CD14-positive monocyte (primary cell): ENCODE measurements at regions not wholly inside any gene's neighbourhood (a gene's known extent, or its start where the extent isn't known, plus 50 kb on each side); places are given as distances from the start of the nearest gene placed in this dataset.

Experiments used
- DNase-seq, 3 donors: peaks; one replicate each; pipeline ENCODE4 v3.0.0-alpha.2; 2011 to 2022
- H2AFZ ChIP-seq: 2 replicates; pipeline ENCODE4 v1.6.0; 2012; ENCODE audit warnings: mild to moderate bottlenecking, low read depth, low read length, inconsistent platforms; ENCODE audit not compliant: insufficient read depth, poor library complexity, severe bottlenecking
- H3K27ac ChIP-seq, 2 donors: 1 replicate in 1 of 2; 2 replicates in 1 of 2; pipeline ENCODE4 v1.5.1; 2012 to 2013; ENCODE audit warnings: low read length in 2 of 2, control low read depth in 1 of 2, inconsistent platforms in 1 of 2, low read depth in 1 of 2, mild to moderate bottlenecking in 1 of 2
- H3K27me3 ChIP-seq, 2 donors: one replicate each; pipeline versions ENCODE4 v1.6.0 to v1.6.1; 2011 to 2013; ENCODE audit warnings: low read length in 2 of 2; ENCODE audit not compliant: control insufficient read depth in 2 of 2, insufficient read depth in 2 of 2
- H3K36me3 ChIP-seq, 2 donors: replicated peaks in 1 of 2; 1 replicate in 1 of 2; 2 replicates in 1 of 2; pipeline versions ENCODE4 v1.5.1 to v1.6.1; 2012 to 2013; ENCODE audit warnings: low read length in 2 of 2, control low read depth in 1 of 2, inconsistent platforms in 1 of 2, mild to moderate bottlenecking in 1 of 2; ENCODE audit not compliant: insufficient read depth in 2 of 2, control insufficient read depth in 1 of 2
- H3K4me1 ChIP-seq, 2 donors: 1 replicate in 1 of 2; 2 replicates in 1 of 2; pipeline versions ENCODE4 v1.5.1 to v1.6.1; 2012 to 2013; ENCODE audit warnings: low read length in 2 of 2, control low read depth in 1 of 2, inconsistent platforms in 1 of 2, mild to moderate bottlenecking in 1 of 2, moderate library complexity in 1 of 2; ENCODE audit not compliant: insufficient read depth in 2 of 2, control insufficient read depth in 1 of 2
- H3K4me2 ChIP-seq: replicated peaks from 2 replicates; pipeline ENCODE3; 2012; ENCODE audit warnings: low read length, moderate library complexity, mild to moderate bottlenecking; ENCODE audit not compliant: poor library complexity, severe bottlenecking; ENCODE audit errors: extremely low read depth
- H3K4me3 ChIP-seq, 3 experiments: fragments of 200-600 bp in 1 of 3; sonication (generic) in 1 of 3; replicated peaks in 1 of 3; 1 replicate in 2 of 3; 2 replicates in 1 of 3; pipeline ENCODE4 v1.5.1; 2011 to 2013; ENCODE audit warnings: low read length in 3 of 3, mild to moderate bottlenecking in 3 of 3, control low read depth in 2 of 3, low read depth in 2 of 3, inconsistent platforms in 1 of 3, moderate library complexity in 1 of 3
- H3K79me2 ChIP-seq: 2 replicates; pipeline ENCODE4 v1.6.0; 2012; ENCODE audit warnings: mild to moderate bottlenecking, control low read depth, inconsistent platforms, low read length, moderate library complexity; ENCODE audit not compliant: insufficient read depth
- H3K9ac ChIP-seq: 2 replicates; pipeline ENCODE4 v1.6.0; 2017; ENCODE audit warnings: low read length, mild to moderate bottlenecking; ENCODE audit not compliant: insufficient read depth, poor library complexity, severe bottlenecking
- H3K9me3 ChIP-seq, 2 donors: replicated peaks in 1 of 2; 1 replicate in 1 of 2; 2 replicates in 1 of 2; pipeline versions ENCODE4 v1.5.1 to v1.6.1; 2012 to 2013; ENCODE audit warnings: low read length in 2 of 2, control low read depth in 1 of 2; ENCODE audit not compliant: control insufficient read depth in 1 of 2, insufficient read depth in 1 of 2
- H4K20me1 ChIP-seq: 2 replicates; pipeline ENCODE4 v1.6.0; 2012; ENCODE audit warnings: mild to moderate bottlenecking, low read length, control low read depth, moderate library complexity; ENCODE audit not compliant: insufficient read depth
- H3K27ac Mint-ChIP-seq, 7 donors: one replicate each; pipeline ENCODE4 v1.8.0; 2020; ENCODE audit warnings: mild to moderate bottlenecking in 7 of 7, mixed read lengths in 7 of 7, moderate library complexity in 6 of 7, inconsistent platforms in 2 of 7
- H3K27me3 Mint-ChIP-seq, 3 donors: one replicate each; pipeline ENCODE4 v1.8.0; 2021 to 2022; ENCODE audit warnings: low read depth in 3 of 3, mild to moderate bottlenecking in 3 of 3, mixed read lengths in 3 of 3, moderate library complexity in 3 of 3, inconsistent platforms in 1 of 3
- H3K36me3 Mint-ChIP-seq, 2 donors: one replicate each; pipeline ENCODE4 v1.8.0; 2020; ENCODE audit warnings: mixed read lengths in 2 of 2, inconsistent platforms in 1 of 2, mild to moderate bottlenecking in 1 of 2
- H3K4me1 Mint-ChIP-seq: one replicate; pipeline ENCODE4 v1.8.0; 2020; ENCODE audit warnings: mild to moderate bottlenecking, mixed read lengths
- H3K4me3 Mint-ChIP-seq, 2 donors: one replicate each; pipeline ENCODE4 v1.8.0; 2020; ENCODE audit warnings: mild to moderate bottlenecking in 2 of 2, mixed read lengths in 2 of 2, moderate library complexity in 1 of 2
- H3K9me3 Mint-ChIP-seq, 7 donors: one replicate each; pipeline ENCODE4 v1.8.0; 2020 to 2022; ENCODE audit warnings: mixed read lengths in 7 of 7, mild to moderate bottlenecking in 6 of 7, moderate library complexity in 6 of 7, inconsistent platforms in 2 of 7
- WGBS: methylation state at CpG from one replicate; pipeline ENCODE4 v1.1.5; 2013; ENCODE audit warnings: missing lambda C conversion rate; ENCODE audit not compliant: insufficient coverage; 5-methylcytosine and 5-hydroxymethylcytosine counted together
- intact Hi-C, 2 donors: fragments of 100-400 bp; cut with micrococcal nuclease; formaldehyde crosslinking; loops; one replicate each; pipeline versions ENCODE4 v1.15.0 to v1.15.1; 2023
- TF ChIP-seq, protein P1 (sequence below): fragments of 200-600 bp; IDR thresholded peaks from one replicate; pipeline ENCODE4 v1.8.0; 2022; ENCODE audit warnings: antibody characterized with exemption, mild to moderate bottlenecking

DNA sequence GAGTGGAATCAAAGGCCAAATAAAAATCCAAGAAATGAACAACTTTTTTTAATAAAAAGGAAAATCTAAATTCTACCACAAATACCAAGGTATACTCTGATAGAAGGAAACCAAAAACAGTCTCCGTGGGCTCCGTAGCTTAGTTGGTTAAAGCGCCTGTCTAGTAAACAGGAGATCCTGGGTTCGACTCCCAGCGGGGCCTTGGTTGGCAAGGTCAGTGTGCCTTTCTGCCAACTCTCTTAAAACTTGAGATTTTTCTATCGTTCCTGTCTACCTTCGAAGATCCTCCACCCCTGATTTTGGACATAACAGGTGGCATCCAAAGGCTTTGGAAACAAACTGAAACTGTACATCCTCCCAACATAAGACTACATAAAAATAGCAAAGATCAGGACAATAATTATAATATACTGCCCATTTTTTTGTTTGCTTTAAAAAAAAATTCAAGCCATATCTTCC lies 197.9 kb downstream of the TRIM27 start:
- Mint-ChIP-seq H3K27ac (no peak overlapping the region), H3K9me3 (peaks cover 2 to 30% (median 21%) of the 10 kb centered on the region in 7 donors), H3K4me3 (peak overlapping the region in 1 of 2 donors; percentile 49), H3K36me3 (peaks cover 3 to 6% of the 10 kb centered on the region in 2 donors), H3K4me1 (peaks cover 10% of the 10 kb centered on the region), H3K27me3 (peaks cover 58 to 66% (median 62%) of the 10 kb centered on the region in 3 donors)
- H3K27ac ChIP-seq = no peak overlapping the region
- H3K9me3 ChIP-seq = peaks cover 8 to 23% of the 10 kb centered on the region in 2 donors
- H2AFZ ChIP-seq = no peak overlapping the region
- WGBS = 24% methylated on average over 3 of the region's 7 CpGs
- no peaks in the 10 kb centered on the region for H4K20me1 ChIP-seq
- TF ChIP-seq, protein P1, sequence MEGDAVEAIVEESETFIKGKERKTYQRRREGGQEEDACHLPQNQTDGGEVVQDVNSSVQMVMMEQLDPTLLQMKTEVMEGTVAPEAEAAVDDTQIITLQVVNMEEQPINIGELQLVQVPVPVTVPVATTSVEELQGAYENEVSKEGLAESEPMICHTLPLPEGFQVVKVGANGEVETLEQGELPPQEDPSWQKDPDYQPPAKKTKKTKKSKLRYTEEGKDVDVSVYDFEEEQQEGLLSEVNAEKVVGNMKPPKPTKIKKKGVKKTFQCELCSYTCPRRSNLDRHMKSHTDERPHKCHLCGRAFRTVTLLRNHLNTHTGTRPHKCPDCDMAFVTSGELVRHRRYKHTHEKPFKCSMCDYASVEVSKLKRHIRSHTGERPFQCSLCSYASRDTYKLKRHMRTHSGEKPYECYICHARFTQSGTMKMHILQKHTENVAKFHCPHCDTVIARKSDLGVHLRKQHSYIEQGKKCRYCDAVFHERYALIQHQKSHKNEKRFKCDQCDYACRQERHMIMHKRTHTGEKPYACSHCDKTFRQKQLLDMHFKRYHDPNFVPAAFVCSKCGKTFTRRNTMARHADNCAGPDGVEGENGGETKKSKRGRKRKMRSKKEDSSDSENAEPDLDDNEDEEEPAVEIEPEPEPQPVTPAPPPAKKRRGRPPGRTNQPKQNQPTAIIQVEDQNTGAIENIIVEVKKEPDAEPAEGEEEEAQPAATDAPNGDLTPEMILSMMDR = no peak
- H3K27me3 ChIP-seq = peaks cover 52 to 58% of the 10 kb centered on the region in 2 donors
- no peak overlapping the region for H3K9ac ChIP-seq
- no peaks in the 10 kb centered on the region for H3K36me3 ChIP-seq
- H3K4me1 ChIP-seq = peaks cover 3 to 6% of the 10 kb centered on the region in 2 donors
- intact Hi-C loops = no loop called here
- no peak overlapping the region for H3K4me2 ChIP-seq
- DNase-seq = no peak
- no peaks in the 10 kb centered on the region for H3K79me2 ChIP-seq
- H3K4me3 ChIP-seq = no peak overlapping the region

DNA sequence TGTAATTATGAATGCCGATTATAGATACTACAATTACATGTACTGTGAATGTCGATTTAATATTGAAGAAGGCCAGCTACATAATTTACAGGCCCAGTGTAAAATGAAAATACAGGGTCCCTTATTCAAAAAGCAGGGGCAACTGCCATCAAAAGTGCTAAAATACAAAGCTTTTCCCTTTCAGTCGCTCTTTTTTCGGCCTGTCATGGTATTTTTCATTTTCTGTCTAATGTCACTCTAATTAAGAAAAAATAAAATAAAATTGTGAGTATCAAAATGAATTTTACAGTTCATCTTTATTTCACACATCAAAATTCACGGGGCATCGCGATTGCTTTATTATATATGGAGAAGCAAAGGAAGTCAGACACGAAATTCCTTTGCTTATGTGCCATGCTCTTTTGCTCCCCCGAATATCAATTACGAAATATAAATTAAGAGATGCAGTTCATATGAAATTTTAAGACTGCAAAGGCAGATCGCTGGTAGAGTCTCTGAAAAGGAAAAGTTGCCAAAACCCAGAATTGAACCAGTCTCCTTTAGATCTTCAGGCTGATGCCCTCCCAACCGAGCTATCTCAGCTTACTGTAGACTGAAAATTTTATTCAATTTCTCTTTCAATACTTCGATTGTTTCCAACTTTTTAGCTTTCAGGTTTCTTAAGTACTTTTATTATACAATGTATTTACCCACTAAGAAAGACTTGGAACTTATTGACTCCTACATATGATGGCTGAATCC lies 197.0 kb downstream of the TRIM27 start:
- 50% methylated on average over 1 of the region's 13 CpGs for WGBS
- DNase-seq = no peak
- intact Hi-C loops = no loop called here
- Histone ChIP-seq H3K4me1 (peaks cover 3 to 6% of the 10 kb centered on the region in 2 donors), H3K4me3 (no peak overlapping the region), H3K79me2 (no peaks in the 10 kb centered on the region), H3K27me3 (peaks cover 54 to 64% of the 10 kb centered on the region in 2 donors), H3K9ac (no peak overlapping the region), H3K27ac (no peak overlapping the region), H2AFZ (no peak overlapping the region), H4K20me1 (no peaks in the 10 kb centered on the region), H3K4me2 (no peak overlapping the region), H3K36me3 (no peaks in the 10 kb centered on the region), H3K9me3 (peaks cover 14 to 31% of the 10 kb centered on the region in 2 donors)
- Mint-ChIP-seq H3K4me3 (no peak overlapping the region), H3K27me3 (peaks cover 59 to 71% (median 64%) of the 10 kb centered on the region in 3 donors), H3K36me3 (peaks cover 3 to 6% of the 10 kb centered on the region in 2 donors), H3K9me3 (peaks cover 2 to 36% (median 23%) of the 10 kb centered on the region in 7 donors), H3K4me1 (peaks cover 10% of the 10 kb centered on the region), H3K27ac (no peak overlapping the region)
- TF ChIP-seq, protein P1 = no peak
